HG02840 (cell line): ENCODE measurements at regions not wholly inside any gene's neighbourhood (a gene's known extent, or its start where the extent isn't known, plus 50 kb on each side); places are given as distances from the start of the nearest gene placed in this dataset.
"Not testable (repeated sequence)": the region's sequence is repeated elsewhere in the genome, so short reads cannot be mapped to it uniquely, and the experiment has no call there.

Source experiments
- ATAC-seq: cut with Tn5 transposase; IDR thresholded peaks from one replicate; pipeline ENCODE4 v1.9.1; 2021; ENCODE audit warnings: mild to moderate bottlenecking, moderate library complexity, moderate number of reproducible peaks; ENCODE audit not compliant: unreplicated experiment, low FRiP score

DNA sequence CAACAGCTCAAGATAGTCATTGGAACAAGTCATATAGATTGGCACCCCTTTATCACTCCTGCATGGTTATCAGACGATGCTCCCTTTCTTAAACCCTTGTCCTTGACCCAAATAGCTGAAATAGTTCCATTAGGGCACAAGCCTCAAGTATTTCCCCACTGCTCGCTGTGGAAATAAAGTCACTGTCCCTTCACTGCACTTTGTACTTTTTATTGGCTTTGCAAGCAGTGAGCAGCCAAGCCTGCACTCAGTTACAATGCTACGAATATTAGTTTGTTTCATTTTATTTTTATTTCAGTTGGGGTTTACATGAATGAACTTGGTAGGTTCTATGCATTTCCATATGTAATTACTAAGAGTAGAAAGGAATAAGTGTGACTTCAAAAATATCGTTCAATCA, 1176.4 kb downstream of the BRINP3 start:
- ATAC-seq, result no peak

GRCh38 chr1:189305279-189305678, 1172.4 kb downstream of the BRINP3 start:
- no peak for ATAC-seq

DNA sequence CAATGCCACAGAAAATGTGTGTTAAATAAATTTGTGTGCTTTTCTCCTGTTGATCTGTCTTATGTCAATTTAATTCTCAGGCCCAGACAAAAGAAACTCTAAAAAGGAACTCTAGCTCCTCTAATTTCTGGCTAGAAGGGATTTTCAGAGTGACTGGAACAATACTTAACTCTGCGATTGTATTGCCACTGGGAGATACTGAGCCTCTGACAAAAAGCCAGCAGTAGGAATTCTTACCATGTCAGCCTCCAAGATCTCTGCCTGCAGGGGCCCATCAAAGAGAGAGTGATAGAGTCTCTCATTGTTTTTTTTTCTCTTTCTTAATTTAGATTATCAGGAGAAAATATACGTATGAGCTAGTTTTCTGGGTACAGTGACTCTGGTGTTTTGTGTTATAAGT, 1165.7 kb downstream of the BRINP3 start:
- no peak for ATAC-seq

DNA sequence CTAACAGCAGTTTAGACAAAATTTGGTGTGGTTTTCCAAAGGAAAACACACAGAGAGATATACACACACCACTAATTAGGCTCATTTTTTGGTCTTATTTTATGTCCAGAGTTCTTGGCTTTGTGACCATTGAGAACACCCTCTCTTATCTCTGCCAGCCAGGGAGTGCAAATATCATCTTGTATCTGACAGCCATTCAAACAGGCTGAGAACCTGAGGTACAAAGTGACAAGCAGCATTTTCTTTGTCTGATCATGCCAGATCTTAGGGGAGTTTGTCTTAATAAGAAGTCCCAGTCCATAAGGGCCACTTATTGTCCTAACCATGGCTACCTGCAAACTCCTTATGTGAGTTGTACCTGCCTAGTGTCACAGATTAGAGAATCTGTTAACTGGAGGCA, 1165.2 kb downstream of the BRINP3 start:
- ATAC-seq, result no peak

GRCh38 chr1:189313488-189313887, 1164.2 kb downstream of the BRINP3 start:
- no peak for ATAC-seq

- ATAC-seq, result no peak
Measured at GRCh38 chr1:189315035-189315901, 1162.4 kb downstream of the BRINP3 start.

DNA sequence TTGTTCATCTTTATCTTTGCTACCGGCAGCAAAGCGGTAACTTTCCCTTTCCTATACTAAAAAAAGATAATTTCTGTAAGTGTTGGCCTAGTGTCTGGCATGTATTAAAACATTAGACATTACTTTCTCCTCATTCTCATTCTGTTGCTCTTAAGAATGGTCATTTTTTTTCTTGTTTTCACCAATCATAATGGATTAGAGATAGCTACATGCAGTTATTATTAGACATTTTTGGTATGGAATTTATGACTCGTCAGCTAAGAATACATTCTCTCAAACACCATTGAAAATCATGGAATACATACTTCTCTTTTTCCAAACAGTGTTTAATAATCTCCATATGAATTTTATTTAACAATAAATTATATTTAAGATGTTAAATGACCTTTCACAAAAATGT, 1154.6 kb downstream of the BRINP3 start:
- no peak for ATAC-seq

- ATAC-seq, result not testable (repeated sequence)
Measured at GRCh38 chr1:189331071-189331470, 1146.6 kb downstream of the BRINP3 start.

GRCh38 chr1:189336115-189337100, 1141.3 kb downstream of the BRINP3 start:
- ATAC-seq, result no peak

GRCh38 chr1:189349607-189350006, 1128.1 kb downstream of the BRINP3 start:
- ATAC-seq, result no peak

GRCh38 chr1:189350983-189351616, 1126.6 kb downstream of the BRINP3 start:
- no peak for ATAC-seq

GRCh38 chr1:189351960-189352359, 1125.7 kb downstream of the BRINP3 start:
- no peak for ATAC-seq

- ATAC-seq, result no peak
Measured at GRCh38 chr1:189356206-189356605, 1121.5 kb downstream of the BRINP3 start.

- no peak for ATAC-seq
Measured at GRCh38 chr1:189357317-189357716, 1120.3 kb downstream of the BRINP3 start.

DNA sequence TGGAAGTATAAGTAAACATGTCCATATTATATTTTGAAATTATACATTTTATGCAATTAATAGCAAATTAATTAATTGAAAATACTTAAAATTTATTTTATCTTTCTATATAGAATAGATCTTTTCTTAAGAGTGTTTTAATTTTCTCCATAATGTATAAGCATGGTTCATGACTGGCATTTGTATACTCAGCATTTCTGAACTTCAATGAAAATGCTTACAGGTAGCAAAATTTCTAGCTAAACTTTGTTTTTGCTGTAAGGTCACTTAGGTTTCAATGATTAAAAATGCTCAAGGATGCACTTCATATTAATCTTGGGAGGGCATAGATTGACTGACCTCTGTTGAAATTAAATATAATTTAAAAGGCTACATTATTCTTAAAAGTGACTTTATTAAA, 1108.1 kb downstream of the BRINP3 start:
- no peak for ATAC-seq

DNA sequence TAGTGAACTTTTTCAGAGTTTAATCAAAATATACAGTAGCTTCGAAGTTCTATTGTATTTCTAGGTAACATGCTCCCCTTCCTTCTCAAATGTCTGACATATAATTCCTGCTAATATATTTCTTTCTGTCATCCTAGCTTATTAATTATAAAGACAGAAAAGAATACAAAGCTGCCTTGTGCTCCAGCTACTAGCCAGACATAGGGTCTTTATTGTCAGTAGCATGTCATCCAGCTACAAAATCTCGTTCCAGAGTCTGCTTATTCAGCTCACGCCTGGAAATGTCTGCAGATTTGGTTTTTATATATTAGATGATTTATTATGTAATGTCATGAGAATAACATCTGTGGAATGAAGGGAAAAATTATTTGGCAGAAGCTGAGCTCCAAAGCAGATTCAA, 1102.8 kb downstream of the BRINP3 start:
- ATAC-seq, result no peak

DNA sequence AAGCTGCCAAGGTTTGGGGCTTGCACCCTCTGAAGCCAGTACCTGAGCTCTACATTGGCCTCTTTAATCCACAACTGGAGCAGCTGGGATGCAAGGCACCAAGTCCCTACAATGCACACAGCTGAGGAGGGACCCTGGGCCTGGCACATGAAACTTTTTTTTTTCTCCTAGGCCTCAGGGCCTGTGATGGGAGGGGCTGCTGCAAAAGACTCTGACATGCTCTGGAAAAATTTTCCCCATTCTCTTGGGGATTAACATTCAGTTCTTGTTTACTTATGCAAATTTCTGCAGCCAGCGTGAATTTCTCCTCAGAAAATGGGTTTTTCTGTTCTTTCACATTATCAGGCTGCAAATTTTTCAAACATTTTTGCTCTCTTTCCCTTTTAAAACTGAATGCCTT, 1072.2 kb downstream of the BRINP3 start:
- ATAC-seq, result no peak

GRCh38 chr1:189409774-189410173, 1067.9 kb downstream of the BRINP3 start:
- no peak for ATAC-seq

GRCh38 chr1:189424746-189425331, 1052.8 kb downstream of the BRINP3 start:
- ATAC-seq, result no peak

DNA sequence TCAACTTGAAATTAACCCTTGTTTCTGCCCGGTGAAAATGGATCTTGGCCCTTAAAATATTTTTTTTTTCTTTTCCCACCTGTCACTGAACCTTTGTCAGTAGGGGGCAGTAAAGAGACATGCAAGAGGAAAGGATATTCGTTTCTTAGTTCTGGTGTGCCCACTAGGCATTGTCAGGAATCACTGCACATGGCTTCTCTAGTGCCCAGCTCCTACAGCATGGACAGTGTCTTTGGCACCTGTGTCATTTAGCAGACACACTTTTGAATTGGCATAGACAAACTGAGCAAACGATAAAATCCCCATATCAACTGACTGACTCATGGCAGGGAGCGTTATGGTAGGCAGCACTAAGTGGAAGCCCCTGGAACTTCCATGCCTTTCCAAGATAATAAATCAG, 1048.1 kb downstream of the BRINP3 start:
- ATAC-seq, result no peak
